Rectal smooth muscle tissue (tissue), 1 donor: ENCODE measurements at regions not wholly inside any gene's neighbourhood (a gene's known extent, or its start where the extent isn't known, plus 50 kb on each side); places are given as distances from the start of the nearest gene placed in this dataset.
"Not testable (repeated sequence)": the region's sequence is repeated elsewhere in the genome, so short reads cannot be mapped to it uniquely, and the experiment has no call there.

Experiments used
- H3K27ac ChIP-seq: one replicate; pipeline ENCODE4 v1.7.0; 2013; ENCODE audit warnings: low read depth, low read length, inconsistent platforms
- H3K27me3 ChIP-seq: one replicate; pipeline ENCODE4 v1.7.0; 2013; ENCODE audit warnings: low read length; ENCODE audit not compliant: control insufficient read depth, insufficient read depth
- H3K36me3 ChIP-seq: one replicate; pipeline ENCODE4 v1.7.0; 2013; ENCODE audit warnings: low read length; ENCODE audit not compliant: control insufficient read depth, insufficient read depth
- H3K4me1 ChIP-seq: one replicate; pipeline ENCODE4 v1.7.0; 2013; ENCODE audit warnings: low read length; ENCODE audit not compliant: control insufficient read depth, insufficient read depth
- H3K4me3 ChIP-seq: one replicate; pipeline ENCODE4 v1.7.0; 2013; ENCODE audit warnings: low read length
- H3K9ac ChIP-seq: one replicate; pipeline ENCODE4 v1.7.0; 2013; ENCODE audit warnings: low read length

DNA sequence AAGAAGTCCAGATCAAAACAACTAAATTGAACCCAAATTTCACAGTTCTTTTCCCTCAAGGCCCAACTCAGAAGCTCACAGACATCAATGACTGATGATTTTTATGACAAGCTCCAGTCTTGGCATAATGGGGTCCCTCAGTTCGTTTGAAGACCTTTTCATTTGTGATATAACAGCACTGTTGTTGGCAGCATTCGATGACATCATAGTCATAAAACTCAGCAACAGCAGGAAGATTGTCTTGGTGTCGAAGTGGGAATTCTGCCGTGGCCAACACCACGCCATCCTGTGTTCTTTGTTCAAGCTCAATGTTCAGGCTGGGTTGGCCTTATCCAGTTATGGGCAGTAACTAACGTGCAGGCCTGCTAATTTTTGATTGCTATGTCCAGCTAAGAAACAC lies 261.7 kb downstream of the C7orf25 start:
- H3K36me3 ChIP-seq, result no peaks in the 10 kb centered on the region
- H3K27me3 ChIP-seq, result no peaks in the 10 kb centered on the region
- H3K4me1 ChIP-seq, result no peaks in the 10 kb centered on the region
- H3K27ac ChIP-seq, result no peak overlapping the region
- H3K9ac ChIP-seq, result no peak overlapping the region
- H3K4me3 ChIP-seq, result no peak overlapping the region

DNA sequence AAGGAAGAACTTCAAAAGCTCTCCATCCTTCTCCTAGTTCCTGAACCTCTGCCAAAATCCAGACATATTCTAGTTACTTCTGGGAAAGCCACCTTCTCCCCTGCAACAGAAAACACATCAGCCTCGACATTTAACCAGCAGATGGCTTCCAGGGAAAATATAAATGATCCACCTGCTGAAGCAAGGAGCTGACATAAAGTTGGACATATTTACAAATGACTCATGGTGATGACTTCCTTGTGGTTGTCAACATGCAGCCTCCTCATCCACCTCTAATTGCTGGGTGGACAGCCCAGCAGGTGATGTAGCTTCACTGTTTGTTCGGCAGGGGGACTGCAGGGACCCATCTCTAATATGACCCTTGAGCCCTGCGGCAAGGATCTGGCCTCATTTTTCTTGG lies 266.0 kb downstream of the C7orf25 start:
- Histone ChIP-seq H3K27me3 (no peaks in the 10 kb centered on the region), H3K4me1 (no peaks in the 10 kb centered on the region), H3K9ac (no peak overlapping the region), H3K27ac (no peak overlapping the region), H3K4me3 (no peak overlapping the region), H3K36me3 (no peaks in the 10 kb centered on the region)

DNA sequence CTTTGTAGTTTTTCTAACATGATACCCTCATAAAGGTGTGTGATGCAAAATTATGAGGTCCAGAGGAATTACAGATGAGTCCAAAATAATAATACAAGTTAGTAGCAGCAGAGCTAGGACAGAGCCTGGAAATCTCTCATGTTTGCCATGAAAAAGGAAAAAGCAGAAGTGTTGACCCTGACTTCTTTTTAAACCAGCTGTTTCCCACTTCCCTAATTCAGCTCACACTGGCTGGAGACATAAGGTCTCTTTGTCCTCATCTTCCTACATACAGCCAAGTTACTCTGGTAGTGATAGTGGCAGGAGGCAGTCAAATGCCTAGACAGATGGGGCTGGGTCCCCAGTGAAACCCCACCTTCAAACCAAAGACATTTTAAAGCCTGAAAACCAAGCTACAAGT lies 269.2 kb downstream of the C7orf25 start:
- Histone ChIP-seq H3K4me1 (no peaks in the 10 kb centered on the region), H3K9ac (no peak overlapping the region), H3K4me3 (no peak overlapping the region), H3K27ac (no peak overlapping the region), H3K27me3 (no peaks in the 10 kb centered on the region), H3K36me3 (no peaks in the 10 kb centered on the region)

DNA sequence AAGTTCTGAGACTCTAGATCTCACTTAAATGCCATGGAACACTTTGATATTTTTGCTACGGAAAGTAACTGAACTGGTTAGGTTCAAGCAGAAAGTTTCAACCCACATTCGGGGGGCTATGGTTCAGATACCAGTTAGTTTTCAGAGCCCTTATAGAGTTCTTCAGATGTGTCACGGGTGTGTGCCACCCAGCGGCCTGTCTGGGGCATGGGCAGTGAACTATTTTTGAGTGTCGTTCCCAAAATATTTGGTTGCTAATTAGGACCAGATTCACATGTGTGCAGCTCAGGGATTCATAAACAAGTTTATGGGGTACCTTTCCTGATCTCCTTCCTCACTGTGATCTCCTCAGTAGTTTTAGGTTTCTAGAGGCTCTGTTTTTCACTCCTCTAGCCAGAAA lies 271.9 kb downstream of the C7orf25 start:
- no peak overlapping the region for H3K27ac ChIP-seq
- no peak overlapping the region for H3K9ac ChIP-seq
- no peak overlapping the region for H3K4me3 ChIP-seq
- H3K36me3 ChIP-seq, result no peaks in the 10 kb centered on the region
- H3K4me1 ChIP-seq, result no peaks in the 10 kb centered on the region
- H3K27me3 ChIP-seq, result no peaks in the 10 kb centered on the region

DNA sequence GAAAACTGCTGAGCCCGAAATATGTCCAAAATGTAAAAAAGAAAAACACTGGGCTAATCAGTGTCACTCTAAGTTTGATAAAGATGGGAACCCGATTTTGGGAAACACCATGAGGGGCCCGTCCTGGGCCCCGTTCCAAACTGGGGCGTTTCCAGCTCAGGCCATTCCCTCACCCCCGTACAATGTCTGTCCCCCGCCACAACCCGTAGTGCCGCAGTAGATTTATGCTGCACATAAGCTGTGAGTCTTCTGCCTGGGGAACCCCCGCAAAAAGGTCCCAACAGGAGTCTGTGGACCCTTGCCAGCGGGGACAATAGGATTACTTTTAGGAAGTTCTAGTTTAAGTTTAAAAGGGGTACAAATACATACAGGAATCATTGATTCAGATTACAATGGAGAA lies 275.5 kb downstream of the C7orf25 start:
- not testable (repeated sequence) for H3K4me3 ChIP-seq, H3K36me3 ChIP-seq, H3K4me1 ChIP-seq, H3K9ac ChIP-seq, H3K27me3 ChIP-seq, H3K27ac ChIP-seq

DNA sequence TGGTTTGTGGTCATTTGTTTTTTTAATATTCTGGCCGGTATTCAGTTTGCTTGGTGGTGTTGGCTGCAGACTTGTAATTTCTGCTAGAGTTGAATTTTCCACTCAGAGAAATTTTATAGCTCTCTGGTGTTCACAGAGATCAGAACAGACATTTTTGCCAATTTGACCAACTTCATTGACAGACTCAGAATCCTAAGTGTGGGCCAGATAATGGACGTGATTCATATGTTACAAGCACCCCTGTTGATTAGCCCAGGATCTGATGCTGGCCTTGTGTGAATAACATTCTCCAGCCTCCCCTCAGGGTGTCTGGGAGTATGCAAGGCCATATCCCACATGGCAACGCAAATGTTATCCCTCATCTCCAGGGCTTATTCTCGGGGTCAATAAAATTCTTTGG lies 283.8 kb downstream of the C7orf25 start:
- no peak overlapping the region for H3K9ac ChIP-seq
- H3K27ac ChIP-seq, result peak overlapping the region; percentile 47
- H3K27me3 ChIP-seq, result no peaks in the 10 kb centered on the region
- H3K4me1 ChIP-seq, result peaks cover 14% of the 10 kb centered on the region
- no peaks in the 10 kb centered on the region for H3K36me3 ChIP-seq
- no peak overlapping the region for H3K4me3 ChIP-seq

DNA sequence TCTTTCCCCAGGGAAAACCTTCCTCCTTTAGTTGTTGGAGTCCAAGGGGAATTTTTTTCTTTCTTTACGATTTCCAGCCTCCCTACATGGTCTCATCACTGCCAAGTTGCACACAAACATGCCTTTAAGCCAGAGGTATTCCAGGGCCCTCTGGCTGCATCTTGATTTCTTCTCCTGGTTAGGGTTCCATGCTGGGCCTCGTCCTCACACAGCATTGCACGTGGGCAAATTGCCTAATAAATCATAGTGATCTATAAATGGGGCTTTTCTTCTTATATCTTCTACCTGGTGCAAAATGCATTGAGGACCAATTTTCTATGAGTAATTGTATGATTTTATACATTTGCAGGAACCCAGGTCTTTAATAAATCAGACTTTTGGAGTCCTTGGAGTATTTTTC lies 284.2 kb downstream of the C7orf25 start:
- H3K27ac ChIP-seq, result peak overlapping the region; percentile 47
- no peaks in the 10 kb centered on the region for H3K36me3 ChIP-seq
- peaks cover 14% of the 10 kb centered on the region for H3K4me1 ChIP-seq
- H3K9ac ChIP-seq, result no peak overlapping the region
- H3K4me3 ChIP-seq, result no peak overlapping the region
- no peaks in the 10 kb centered on the region for H3K27me3 ChIP-seq

DNA sequence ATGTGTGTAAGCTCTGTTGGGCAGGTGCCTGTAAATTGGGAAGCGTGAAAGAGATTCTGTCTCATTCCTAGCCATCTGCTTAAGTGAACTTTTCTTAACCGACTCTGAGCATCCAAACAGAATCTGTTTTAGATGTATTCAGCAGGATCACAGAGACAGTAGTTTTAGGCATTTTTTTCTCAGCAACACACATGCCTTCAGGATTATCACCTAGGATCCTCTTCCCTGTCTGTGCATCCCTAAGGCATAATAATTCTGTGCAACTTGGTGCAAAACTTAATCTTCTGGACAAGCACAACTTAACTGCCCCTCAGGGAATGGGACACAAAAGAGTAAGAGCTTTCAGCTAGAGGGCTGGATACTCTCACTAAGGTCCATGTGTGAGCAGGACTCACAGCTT lies 284.8 kb downstream of the C7orf25 start:
- peak overlapping the region; percentile 41 for H3K27ac ChIP-seq

DNA sequence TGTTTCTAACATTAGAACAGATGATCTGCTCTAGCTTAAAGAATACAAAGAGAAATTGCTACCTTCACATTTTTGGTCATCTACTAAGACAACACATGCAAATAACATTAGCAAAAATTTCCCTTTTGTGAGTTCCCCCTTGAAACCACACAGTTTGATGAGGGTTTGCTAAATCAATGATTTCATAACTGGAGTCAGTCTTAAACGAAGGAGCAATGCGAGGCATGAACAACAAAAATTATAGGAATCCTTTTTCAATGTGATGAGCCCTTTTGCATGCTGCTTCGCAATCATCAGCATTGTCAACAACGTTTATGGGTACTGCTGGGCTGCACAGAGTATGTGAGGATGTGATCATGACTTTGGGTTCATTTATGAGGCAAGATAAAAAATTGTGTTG lies 286.4 kb downstream of the C7orf25 start:
- Histone ChIP-seq H3K36me3 (no peaks in the 10 kb centered on the region), H3K4me3 (no peak overlapping the region), H3K27me3 (no peaks in the 10 kb centered on the region), H3K27ac (no peak overlapping the region), H3K9ac (no peak overlapping the region), H3K4me1 (peaks cover 28% of the 10 kb centered on the region)

More for the DNA sequence above, 284.8 kb downstream of the C7orf25 start:
- H3K4me1 ChIP-seq, result peaks cover 17% of the 10 kb centered on the region
- H3K36me3 ChIP-seq, result no peaks in the 10 kb centered on the region
- no peak overlapping the region for H3K4me3 ChIP-seq
- no peaks in the 10 kb centered on the region for H3K27me3 ChIP-seq
- no peak overlapping the region for H3K9ac ChIP-seq

DNA sequence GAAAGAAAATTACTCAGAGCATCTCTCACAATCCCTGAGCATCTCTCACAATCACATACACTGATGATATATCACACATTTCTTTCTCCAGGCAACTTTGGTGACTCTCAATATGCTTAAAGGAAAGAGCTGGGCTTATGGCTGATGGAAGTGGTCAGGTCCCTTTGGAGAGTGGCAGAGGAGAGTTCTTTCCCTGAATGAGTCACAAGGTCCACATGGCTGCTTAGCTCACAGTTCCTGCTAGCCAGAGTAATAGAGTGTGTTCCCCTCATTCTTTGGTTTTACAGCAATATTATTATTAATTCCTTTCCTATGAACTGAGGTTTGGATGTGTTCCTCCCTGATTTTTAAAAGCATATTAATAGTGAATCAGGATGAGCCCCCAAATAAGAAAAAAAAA lies 287.4 kb downstream of the C7orf25 start:
- Histone ChIP-seq H3K9ac (no peak overlapping the region), H3K4me1 (peaks cover 35% of the 10 kb centered on the region), H3K27me3 (no peaks in the 10 kb centered on the region), H3K4me3 (no peak overlapping the region), H3K36me3 (no peaks in the 10 kb centered on the region), H3K27ac (no peak overlapping the region)

DNA sequence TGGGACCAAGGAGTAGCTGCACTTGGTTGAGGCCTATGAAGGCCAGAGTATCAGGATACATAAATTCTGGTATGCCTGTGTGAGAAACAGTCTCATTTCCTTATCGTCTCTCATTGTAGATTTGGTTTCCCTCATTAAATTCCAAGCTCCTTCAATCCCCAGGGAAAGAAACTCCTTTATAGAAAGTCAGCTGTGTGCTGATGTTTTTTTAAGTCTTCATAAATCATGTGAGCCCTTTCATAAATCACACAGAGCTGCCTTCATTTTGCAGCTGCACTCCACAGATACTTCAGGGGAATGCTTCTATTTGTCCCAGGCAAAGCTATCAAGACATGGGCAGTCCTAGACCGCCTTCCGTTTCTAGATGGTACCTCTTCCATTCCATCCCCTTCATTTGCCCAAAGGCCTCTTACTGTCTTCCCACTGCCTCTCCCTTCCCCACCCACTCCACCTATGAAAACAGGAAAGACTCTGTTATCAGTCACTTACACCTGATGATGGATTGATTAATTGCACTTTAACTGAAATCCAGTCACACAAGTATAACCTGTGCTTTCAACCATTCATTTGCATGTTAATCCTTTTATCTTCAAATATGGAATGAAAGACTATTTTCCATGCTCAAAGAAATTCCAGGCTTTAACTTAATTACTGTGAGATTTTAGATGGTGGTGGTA lies 290.2 kb downstream of the C7orf25 start:
- Histone ChIP-seq H3K4me1 (peaks cover 21% of the 10 kb centered on the region), H3K36me3 (no peaks in the 10 kb centered on the region), H3K27ac (no peak overlapping the region), H3K9ac (no peak overlapping the region), H3K27me3 (no peaks in the 10 kb centered on the region), H3K4me3 (no peak overlapping the region)

DNA sequence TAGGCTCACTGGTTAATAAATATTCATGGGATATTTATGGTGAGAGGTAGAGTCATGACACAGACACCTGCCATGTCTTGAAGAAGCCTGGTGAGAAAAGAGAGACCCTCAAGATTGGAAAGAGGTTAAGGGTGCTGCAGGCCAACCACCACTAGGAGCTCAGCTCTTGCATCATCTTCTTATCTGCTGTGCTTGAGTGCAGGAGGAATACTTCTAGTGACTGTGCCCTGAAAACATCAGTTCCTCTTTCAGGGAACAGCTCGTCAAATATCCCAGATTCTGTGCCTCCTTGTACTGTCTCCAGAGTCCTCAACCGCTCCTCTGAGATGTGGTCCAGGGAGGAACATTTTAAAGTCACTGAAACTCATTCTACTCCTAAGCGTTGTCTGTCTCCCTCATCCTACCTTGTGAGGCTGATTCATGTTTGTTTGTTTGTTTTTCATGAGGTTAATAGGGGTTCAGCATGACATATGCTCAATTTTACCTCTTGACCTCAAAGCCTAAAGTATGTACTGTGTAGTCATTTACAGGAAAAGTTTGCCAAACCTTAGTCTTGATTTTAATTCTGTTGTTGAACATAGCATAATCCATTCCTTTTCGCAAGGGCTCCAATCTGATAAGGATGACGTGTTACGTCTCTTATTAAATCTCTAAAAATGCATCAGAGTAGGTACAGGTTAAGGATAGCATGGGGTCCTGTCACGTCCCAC lies 293.1 kb downstream of the C7orf25 start:
- no peak overlapping the region for H3K9ac ChIP-seq

More for the DNA sequence above, 293.1 kb downstream of the C7orf25 start:
- peaks cover 20% of the 10 kb centered on the region for H3K4me1 ChIP-seq
- no peak overlapping the region for H3K27ac ChIP-seq
- H3K27me3 ChIP-seq, result no peaks in the 10 kb centered on the region
- no peaks in the 10 kb centered on the region for H3K36me3 ChIP-seq
- H3K4me3 ChIP-seq, result no peak overlapping the region
